PFSK-1 (cell line): ENCODE measurements at regions not wholly inside any gene's neighbourhood (a gene's known extent, or its start where the extent isn't known, plus 50 kb on each side); places are given as distances from the start of the nearest gene placed in this dataset.

Experiments used
- FOXP2 ChIP-seq: optimal IDR thresholded peaks from 2 replicates; pipeline ENCODE3; 2011; ENCODE audit warnings: borderline replicate concordance, control low read depth, inconsistent platforms; ENCODE audit not compliant: insufficient read depth; ENCODE audit errors: extremely low read length, extremely low read depth
- REST ChIP-seq, 2 experiments: IDR thresholded peaks; 2 replicates each; pipeline versions ENCODE4 v1.6.1 to v1.8.0; 2011 to 2012; ENCODE audit warnings: low read depth in 2 of 2, low read length in 2 of 2, control low read depth in 1 of 2, inconsistent platforms in 1 of 2, mild to moderate bottlenecking in 1 of 2, moderate library complexity in 1 of 2; ENCODE audit not compliant: insufficient read depth in 1 of 2
- TAF1 ChIP-seq: IDR thresholded peaks from 2 replicates; pipeline ENCODE4 v1.6.1; 2012; ENCODE audit warnings: low read length, control low read depth, borderline replicate concordance; ENCODE audit not compliant: insufficient read depth

GRCh38 chr10:69751214-69751613, 50.5 kb upstream of the COL13A1 start:
- TF ChIP-seq TAF1 (no peak), FOXP2 (no peak), REST (IDR thresholded peaks at IDR 0.05; ENCODE audit: insufficient read depth in 1 of 2, low read depth in 2 of 2, low read length in 2 of 2) (no peak)
